Naive thymus-derived CD8-positive, alpha-beta T cell (primary cell): ENCODE measurements at regions not wholly inside any gene's neighbourhood (a gene's known extent, or its start where the extent isn't known, plus 50 kb on each side); places are given as distances from the start of the nearest gene placed in this dataset.

Source experiments
- ATAC-seq, 2 donors: fragments of 150-1000 bp; cut with Tn5 transposase in 1 of 2; sonication (Bioruptor Pico), chemical (Tn5 transposase) in 1 of 2; 1 replicate in 1 of 2; 2 replicates in 1 of 2; pipeline ENCODE4 v1.10.0; 2021; ENCODE audit warnings: mild to moderate bottlenecking in 2 of 2, moderate library complexity in 2 of 2
- POLR2A ChIA-PET: fragments of 350-600 bp; sonication (Branson Sonifier 250); formaldehyde crosslinking; loops from one replicate; lab custom pipeline; 2021; ENCODE audit warnings: antibody characterized with exemption; lab: Charles Lee
- DNase-seq, 10 donors: peaks; one replicate each; pipeline versions ENCODE4 v3.0.0 to v3.0.0-alpha.2; 2020 to 2022
- H3K27ac Mint-ChIP-seq, 10 donors: one replicate each; pipeline ENCODE4 v1.8.0; 2020 to 2022; ENCODE audit warnings: mild to moderate bottlenecking in 10 of 10, mixed read lengths in 10 of 10, moderate library complexity in 4 of 10, inconsistent platforms in 1 of 10
- H3K27me3 Mint-ChIP-seq, 5 donors: one replicate each; pipeline ENCODE4 v1.8.0; 2021 to 2022; ENCODE audit warnings: mixed read lengths in 5 of 5
- H3K36me3 Mint-ChIP-seq, 3 donors: one replicate each; pipeline ENCODE4 v1.8.0; 2020 to 2022; ENCODE audit warnings: mixed read lengths in 3 of 3, mild to moderate bottlenecking in 2 of 3, inconsistent platforms in 1 of 3
- H3K4me1 Mint-ChIP-seq, 4 donors: one replicate each; pipeline ENCODE4 v1.8.0; 2021 to 2022; ENCODE audit warnings: mixed read lengths in 4 of 4
- H3K4me3 Mint-ChIP-seq, 10 donors: one replicate each; pipeline ENCODE4 v1.8.0; 2020 to 2022; ENCODE audit warnings: mild to moderate bottlenecking in 10 of 10, mixed read lengths in 10 of 10, moderate library complexity in 6 of 10, inconsistent platforms in 1 of 10
- H3K9me3 Mint-ChIP-seq, 9 donors: one replicate each; pipeline ENCODE4 v1.8.0; 2020 to 2022; ENCODE audit warnings: mixed read lengths in 9 of 9, mild to moderate bottlenecking in 3 of 9, inconsistent platforms in 1 of 9, moderate library complexity in 1 of 9

DNA sequence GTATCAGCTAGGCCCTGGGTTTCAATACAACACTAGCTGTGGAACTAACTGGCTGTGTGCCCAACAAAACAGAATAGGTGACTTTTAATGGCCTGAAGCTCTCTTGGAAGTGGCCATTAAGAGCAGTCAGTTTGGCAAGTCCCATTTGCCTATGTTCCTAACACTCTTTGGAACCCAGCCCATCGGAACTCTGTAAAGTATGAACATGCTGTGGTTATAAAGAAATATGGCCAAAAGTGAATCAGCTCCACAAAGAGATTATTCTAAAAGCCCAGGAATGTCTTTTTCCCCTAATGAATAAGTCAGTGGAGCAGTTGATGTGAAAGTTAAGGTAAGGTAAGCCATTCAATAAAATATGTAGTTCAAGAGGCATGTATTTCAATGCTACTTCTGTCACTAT, 223.7 kb upstream of the ADAMTS5 start:
- H3K9me3 Mint-ChIP-seq = peaks cover 0 to 9% (median 3%) of the 10 kb centered on the region in 9 donors
- no peaks in the 10 kb centered on the region for H3K27me3 Mint-ChIP-seq
- H3K4me3 Mint-ChIP-seq = no peak overlapping the region
- H3K36me3 Mint-ChIP-seq = peaks cover 0 to 4% (median 0%) of the 10 kb centered on the region in 3 donors
- no peaks in the 10 kb centered on the region for H3K4me1 Mint-ChIP-seq
- H3K27ac Mint-ChIP-seq = no peak overlapping the region
- no peak for DNase-seq
- ATAC-seq = no peak
- POLR2A ChIA-PET = no interaction called here

DNA sequence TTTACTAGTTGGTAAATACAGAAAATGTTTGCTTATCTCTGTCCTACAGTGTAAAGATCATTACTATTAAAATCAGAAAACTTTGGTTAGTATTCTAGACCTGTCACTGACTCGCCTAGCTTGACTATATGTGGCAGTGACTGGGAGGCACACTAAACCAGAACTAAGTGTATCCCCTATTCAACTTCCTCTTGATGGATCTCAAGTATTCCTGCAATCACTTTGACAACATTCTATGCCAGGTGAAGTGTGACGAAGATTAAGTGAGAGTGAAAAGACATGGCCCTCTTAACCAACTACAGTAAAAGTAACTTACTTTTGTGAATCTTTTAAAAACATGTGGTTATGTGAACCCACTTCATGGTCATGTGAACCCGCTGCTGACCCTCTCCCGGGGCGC, 223.0 kb upstream of the ADAMTS5 start:
- Mint-ChIP-seq H3K27ac (no peak overlapping the region), H3K27me3 (no peaks in the 10 kb centered on the region), H3K4me3 (no peak overlapping the region), H3K4me1 (no peaks in the 10 kb centered on the region), H3K9me3 (peaks cover 0 to 9% (median 3%) of the 10 kb centered on the region in 9 donors), H3K36me3 (peaks cover 0 to 4% (median 0%) of the 10 kb centered on the region in 3 donors)
- DNase-seq (no peak), ATAC-seq (no peak)
- POLR2A ChIA-PET = no interaction called here

DNA sequence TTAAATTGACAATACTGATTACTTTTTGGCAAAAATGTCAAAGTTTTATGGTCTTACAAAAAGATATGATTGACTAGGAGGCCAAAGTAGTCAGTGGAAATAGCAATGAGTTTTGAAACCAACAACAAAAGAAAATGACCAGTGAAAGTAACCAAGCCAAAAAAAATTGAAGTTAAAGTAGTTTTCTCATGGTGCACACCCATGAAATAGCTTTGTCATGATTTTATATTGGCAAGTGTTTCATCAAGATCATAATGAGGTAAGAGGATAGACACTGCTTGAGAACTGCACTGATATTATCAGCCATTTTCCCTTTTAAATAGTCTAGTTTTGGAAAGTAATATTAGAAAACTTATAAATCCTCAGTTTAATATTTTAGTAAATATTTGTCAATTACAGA, 206.2 kb upstream of the ADAMTS5 start:
- H3K4me3 Mint-ChIP-seq = no peak overlapping the region
- H3K9me3 Mint-ChIP-seq = peaks cover 0 to 14% (median 2%) of the 10 kb centered on the region in 9 donors
- ATAC-seq = no peak
- POLR2A ChIA-PET = interaction anchor here (0.7 kb wide), 1 partner anchor 1337 kb away, joined by 5 read pairs; no protein-coding TSS in a partner anchor
- no peaks in the 10 kb centered on the region for H3K27me3 Mint-ChIP-seq
- no peak overlapping the region for H3K27ac Mint-ChIP-seq
- no peaks in the 10 kb centered on the region for H3K36me3 Mint-ChIP-seq
- no peaks in the 10 kb centered on the region for H3K4me1 Mint-ChIP-seq
- no peak for DNase-seq

DNA sequence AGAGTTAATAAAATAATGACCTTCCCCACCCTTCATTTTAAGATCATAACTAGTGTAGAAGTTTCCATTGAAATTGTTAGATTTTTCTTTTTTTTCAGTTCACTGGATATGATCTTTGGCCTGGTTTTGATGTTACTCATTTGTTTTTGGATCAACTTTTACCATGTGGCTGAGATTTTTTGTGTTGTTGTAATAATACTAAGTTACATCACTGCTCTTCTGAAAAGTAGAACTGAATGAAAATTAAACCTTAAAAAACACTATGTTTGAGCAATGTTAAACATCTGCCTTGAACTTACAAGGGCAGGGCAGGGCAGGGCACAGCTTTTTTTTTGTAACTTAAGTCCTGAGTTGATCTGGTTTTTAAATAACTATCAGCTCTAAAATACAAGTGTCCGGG, 204.8 kb upstream of the ADAMTS5 start:
- no peaks in the 10 kb centered on the region for H3K4me1 Mint-ChIP-seq
- no peak overlapping the region for H3K27ac Mint-ChIP-seq
- peaks cover 0 to 14% (median 2%) of the 10 kb centered on the region in 9 donors for H3K9me3 Mint-ChIP-seq
- no peaks in the 10 kb centered on the region for H3K27me3 Mint-ChIP-seq
- POLR2A ChIA-PET = no interaction called here
- DNase-seq = no peak
- ATAC-seq = no peak
- H3K4me3 Mint-ChIP-seq = no peak overlapping the region
- no peaks in the 10 kb centered on the region for H3K36me3 Mint-ChIP-seq

DNA sequence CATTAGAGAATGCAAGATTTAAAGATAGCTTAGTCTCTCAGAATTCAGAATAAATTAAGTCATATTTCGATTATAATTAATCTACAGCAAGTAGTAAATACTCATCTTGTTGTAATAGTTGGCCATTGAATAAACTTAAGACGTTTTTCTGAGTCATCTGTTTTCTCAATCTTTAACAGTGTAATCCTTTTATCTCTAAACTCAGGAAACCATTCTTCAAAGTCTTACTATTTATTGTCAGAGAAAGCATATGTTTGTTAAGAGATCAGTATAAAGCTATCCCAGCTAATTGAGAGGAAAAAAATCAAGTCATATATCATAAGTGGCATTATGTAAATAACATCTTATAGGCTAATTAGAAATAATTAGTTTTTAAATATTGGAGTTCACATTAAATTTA, 201.2 kb upstream of the ADAMTS5 start:
- Mint-ChIP-seq H3K36me3 (no peaks in the 10 kb centered on the region), H3K4me1 (no peaks in the 10 kb centered on the region), H3K27me3 (no peaks in the 10 kb centered on the region), H3K27ac (no peak overlapping the region), H3K4me3 (no peak overlapping the region), H3K9me3 (peaks cover 2 to 14% (median 7%) of the 10 kb centered on the region in 9 donors)
- POLR2A ChIA-PET = no interaction called here
- ATAC-seq = no peak
- no peak for DNase-seq

DNA sequence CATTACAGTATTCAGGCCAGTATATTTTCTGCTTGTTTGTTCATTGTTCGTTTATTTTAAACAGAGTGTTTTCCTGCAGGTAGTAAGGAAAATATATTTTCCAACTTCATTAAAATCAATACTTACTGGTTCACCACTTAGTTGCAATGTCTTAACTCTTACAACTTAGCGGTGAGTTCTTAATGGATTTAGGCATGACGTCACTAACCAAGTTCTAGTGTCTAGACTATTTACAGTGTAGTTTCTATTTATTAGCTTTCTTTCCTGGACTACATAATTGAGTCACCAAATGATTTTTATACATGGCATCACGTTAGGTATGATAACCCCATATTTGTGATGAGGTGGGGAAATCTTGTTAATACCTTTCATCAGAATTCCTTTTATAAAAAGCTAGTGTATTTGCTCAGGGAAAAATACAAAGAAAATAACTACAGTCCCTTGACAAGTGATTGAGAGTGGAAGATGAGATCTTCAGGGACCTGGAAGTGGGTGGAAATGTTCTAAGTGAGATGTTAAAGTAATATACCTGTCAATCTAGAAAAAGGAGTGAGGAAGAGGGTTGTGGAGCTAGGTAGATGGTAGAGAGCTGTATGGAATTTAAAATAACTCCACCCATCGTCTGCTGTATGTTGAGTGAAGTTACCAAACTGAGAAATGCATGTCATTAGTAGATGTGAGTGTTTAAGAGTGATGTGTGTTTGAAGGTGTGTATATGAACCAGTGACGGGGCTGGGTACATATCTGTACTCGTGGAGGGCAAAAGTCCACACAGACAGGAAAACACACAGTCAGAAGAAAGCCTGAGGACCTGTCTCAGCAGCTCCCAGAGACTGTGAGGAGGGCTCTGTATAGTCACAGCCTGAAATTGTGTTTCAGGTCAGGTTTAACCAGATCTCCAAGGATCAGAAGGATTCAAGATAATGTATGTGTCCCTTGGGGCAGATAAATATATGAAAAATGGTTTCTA, 197.6 kb upstream of the ADAMTS5 start:
- H3K27me3 Mint-ChIP-seq = no peaks in the 10 kb centered on the region
- H3K36me3 Mint-ChIP-seq = no peaks in the 10 kb centered on the region
- no peak for DNase-seq
- ATAC-seq = no peak
- peak overlapping the region in 1 of 10 donors; percentile 5 for H3K27ac Mint-ChIP-seq
- POLR2A ChIA-PET = no interaction called here
- peaks cover 0 to 12% (median 4%) of the 10 kb centered on the region in 9 donors for H3K9me3 Mint-ChIP-seq
- H3K4me1 Mint-ChIP-seq = no peaks in the 10 kb centered on the region
- no peak overlapping the region for H3K4me3 Mint-ChIP-seq

DNA sequence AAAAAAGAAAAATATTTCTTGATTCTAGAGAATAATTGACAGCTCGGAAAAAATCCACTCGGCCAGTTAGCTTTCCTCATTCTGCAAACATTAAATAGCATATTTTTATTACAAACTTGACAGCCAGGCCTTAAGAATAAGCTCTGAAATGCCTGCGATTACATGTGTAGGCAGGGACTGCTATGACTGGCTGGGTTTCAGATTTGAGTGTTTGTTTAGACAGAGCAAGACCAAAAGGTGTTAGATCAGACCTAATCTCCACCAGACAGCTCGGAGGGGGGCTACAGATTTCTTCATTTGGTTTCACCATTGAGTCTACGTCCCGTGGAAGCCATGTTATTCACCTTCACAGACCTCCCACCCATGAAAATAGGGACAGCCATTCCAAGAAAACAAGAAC, 192.1 kb upstream of the ADAMTS5 start:
- POLR2A ChIA-PET = no interaction called here
- H3K4me3 Mint-ChIP-seq = no peak overlapping the region
- no peaks in the 10 kb centered on the region for H3K4me1 Mint-ChIP-seq
- H3K36me3 Mint-ChIP-seq = no peaks in the 10 kb centered on the region
- H3K9me3 Mint-ChIP-seq = peaks cover 0 to 10% (median 5%) of the 10 kb centered on the region in 9 donors
- no peaks in the 10 kb centered on the region for H3K27me3 Mint-ChIP-seq
- no peak for DNase-seq
- no peak for ATAC-seq
- no peak overlapping the region for H3K27ac Mint-ChIP-seq

DNA sequence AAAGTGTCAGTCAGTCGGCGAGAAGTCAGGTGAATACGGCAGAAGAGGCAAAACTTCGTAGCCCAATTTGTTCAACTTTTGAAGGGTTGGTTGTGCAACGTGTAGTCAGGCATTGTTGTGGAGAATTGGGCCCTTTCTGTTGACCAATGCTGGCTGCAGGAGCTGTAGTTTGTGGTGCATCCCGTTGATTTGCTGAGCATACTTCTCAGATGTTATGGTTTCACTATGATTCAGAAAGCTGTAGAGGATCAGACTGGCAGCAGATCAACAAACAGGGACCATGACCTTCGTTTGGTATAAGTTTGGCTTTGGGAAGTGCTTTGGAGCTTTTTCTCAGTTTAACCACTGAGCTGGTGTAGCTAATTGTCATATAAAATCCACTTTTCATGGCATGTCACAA, 190.2 kb upstream of the ADAMTS5 start:
- ATAC-seq (no peak), DNase-seq (no peak)
- no peak overlapping the region for H3K4me3 Mint-ChIP-seq
- no peak overlapping the region for H3K27ac Mint-ChIP-seq
- H3K9me3 Mint-ChIP-seq = peaks cover 0 to 10% (median 4%) of the 10 kb centered on the region in 9 donors
- POLR2A ChIA-PET = no interaction called here
- no peaks in the 10 kb centered on the region for H3K36me3 Mint-ChIP-seq
- peaks cover 0 to 3% (median 0%) of the 10 kb centered on the region in 5 donors for H3K27me3 Mint-ChIP-seq
- H3K4me1 Mint-ChIP-seq = no peaks in the 10 kb centered on the region

DNA sequence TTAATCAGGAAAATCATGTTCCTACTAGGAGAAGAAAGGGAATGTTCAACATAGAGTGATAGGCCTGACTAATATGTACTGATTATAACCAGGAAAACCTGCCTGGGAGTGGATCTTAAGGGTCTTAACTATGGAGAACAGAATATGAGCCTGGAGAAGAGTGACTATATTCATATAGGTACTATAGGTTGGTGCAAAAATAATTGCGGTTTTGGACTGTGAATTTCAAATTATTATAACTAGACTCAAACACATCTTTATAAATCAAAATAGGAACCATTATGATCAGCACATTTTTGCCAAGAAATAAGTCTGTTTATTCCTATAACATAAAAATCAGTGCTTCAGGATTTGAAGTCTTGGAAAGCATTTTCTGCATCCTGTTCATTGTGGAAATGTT, 189.8 kb upstream of the ADAMTS5 start:
- Mint-ChIP-seq H3K9me3 (peaks cover 0 to 12% (median 4%) of the 10 kb centered on the region in 9 donors), H3K4me3 (no peak overlapping the region), H3K36me3 (no peaks in the 10 kb centered on the region), H3K27ac (no peak overlapping the region), H3K27me3 (peaks cover 0 to 5% (median 0%) of the 10 kb centered on the region in 5 donors), H3K4me1 (no peaks in the 10 kb centered on the region)
- POLR2A ChIA-PET = no interaction called here
- no peak for DNase-seq
- no peak for ATAC-seq

DNA sequence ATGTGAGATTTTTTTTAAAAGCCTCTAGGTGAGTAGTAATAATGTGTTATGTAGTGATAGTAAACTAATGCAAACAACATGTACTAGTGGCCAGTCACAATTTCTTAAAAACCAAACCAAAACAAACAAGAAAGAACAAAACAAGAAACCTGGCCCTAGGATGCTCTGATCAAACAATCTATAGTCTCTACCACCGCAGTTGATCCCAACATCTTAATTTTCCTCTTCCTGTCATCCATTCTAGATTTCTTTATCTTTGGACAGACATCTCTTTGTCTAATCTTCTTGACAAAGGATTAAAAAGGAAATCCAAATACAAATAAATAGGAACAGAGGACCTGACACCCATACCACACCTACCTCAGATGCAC, 188.2 kb upstream of the ADAMTS5 start:
- DNase-seq = no peak
- H3K27ac Mint-ChIP-seq = no peak overlapping the region
- POLR2A ChIA-PET = no interaction called here
- no peaks in the 10 kb centered on the region for H3K36me3 Mint-ChIP-seq
- peaks cover 0 to 8% (median 0%) of the 10 kb centered on the region in 5 donors for H3K27me3 Mint-ChIP-seq
- no peaks in the 10 kb centered on the region for H3K4me1 Mint-ChIP-seq
- no peak for ATAC-seq
- H3K9me3 Mint-ChIP-seq = peaks cover 0 to 22% (median 4%) of the 10 kb centered on the region in 9 donors
- no peak overlapping the region for H3K4me3 Mint-ChIP-seq

DNA sequence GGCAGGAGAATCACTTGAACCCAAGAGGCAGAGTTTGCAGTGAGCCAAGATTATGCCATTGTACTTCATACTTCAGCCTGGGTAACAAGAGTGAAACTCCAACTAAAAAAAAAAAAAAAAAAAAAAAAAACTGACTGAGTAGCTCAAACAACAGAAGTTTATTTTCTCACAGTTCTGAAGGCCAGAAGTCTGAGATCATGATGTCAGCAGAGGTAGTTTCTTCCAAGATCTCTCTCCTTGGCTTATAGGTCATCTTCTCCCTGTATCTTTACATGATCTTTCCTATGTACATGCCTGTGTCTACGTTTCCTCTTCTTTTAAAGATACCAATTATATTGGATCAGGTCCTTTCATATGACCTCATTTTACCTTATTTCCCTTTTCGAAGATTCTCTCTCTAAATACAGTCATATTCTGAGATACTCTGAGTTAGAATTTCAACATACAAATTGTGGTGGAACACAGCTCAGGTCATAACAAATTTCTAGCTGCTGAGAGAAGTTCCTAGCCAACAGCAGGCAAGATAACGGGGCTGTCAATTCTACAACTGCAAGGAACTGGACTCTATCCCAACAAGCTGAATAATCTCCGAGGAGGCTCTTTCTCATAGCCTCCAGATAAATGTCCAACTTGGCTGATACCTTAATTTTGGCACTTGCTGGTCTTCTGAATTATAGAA, 187.7 kb upstream of the ADAMTS5 start:
- peaks cover 0 to 26% (median 7%) of the 10 kb centered on the region in 9 donors for H3K9me3 Mint-ChIP-seq
- no peaks in the 10 kb centered on the region for H3K4me1 Mint-ChIP-seq
- ATAC-seq (no peak), DNase-seq (no peak)
- H3K27ac Mint-ChIP-seq = no peak overlapping the region
- peaks cover 0 to 8% (median 0%) of the 10 kb centered on the region in 5 donors for H3K27me3 Mint-ChIP-seq
- POLR2A ChIA-PET = no interaction called here
- H3K36me3 Mint-ChIP-seq = no peaks in the 10 kb centered on the region
- H3K4me3 Mint-ChIP-seq = no peak overlapping the region

DNA sequence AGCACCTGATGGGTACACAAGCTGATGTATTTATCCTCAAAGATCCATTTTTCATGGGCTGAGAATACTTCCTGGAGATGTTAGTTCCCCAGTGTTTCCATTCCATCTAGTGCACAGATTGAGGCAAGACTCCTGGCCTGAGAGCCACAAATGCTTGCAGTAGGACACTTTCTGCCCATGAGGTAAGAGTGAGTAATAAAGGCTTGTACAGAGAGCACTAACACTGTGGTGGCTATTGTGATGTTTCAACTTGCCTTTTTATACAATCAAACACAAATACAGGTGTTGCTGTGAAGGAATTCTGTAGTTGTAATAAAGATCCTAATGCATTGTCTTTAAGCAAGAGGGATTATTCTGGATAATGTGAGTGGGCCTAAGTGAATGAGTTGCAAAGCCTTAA, 186.1 kb upstream of the ADAMTS5 start:
- Mint-ChIP-seq H3K36me3 (no peaks in the 10 kb centered on the region), H3K9me3 (peaks cover 0 to 31% (median 10%) of the 10 kb centered on the region in 9 donors), H3K27me3 (peaks cover 0 to 8% (median 0%) of the 10 kb centered on the region in 5 donors), H3K4me3 (no peak overlapping the region), H3K27ac (no peak overlapping the region), H3K4me1 (no peaks in the 10 kb centered on the region)
- DNase-seq = no peak
- no peak for ATAC-seq
- POLR2A ChIA-PET = no interaction called here

DNA sequence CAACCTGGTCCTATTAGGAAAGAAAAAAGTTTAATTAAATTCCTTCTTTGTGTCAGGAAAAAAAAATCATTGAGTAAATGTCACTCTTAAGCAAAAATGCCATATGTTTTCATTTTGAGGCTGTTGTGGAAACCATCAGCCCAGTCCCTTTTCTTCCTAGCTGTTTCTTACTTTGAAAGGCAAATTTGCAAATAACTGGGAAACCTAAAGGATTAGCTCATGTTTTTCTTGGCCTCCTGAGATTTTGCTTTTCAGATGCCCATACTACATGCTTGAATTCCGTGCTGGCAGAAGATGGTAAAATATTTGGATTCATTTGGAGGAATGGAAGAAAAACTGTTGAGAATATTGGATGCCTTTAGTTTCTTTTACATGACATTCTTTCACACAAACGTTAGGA, 182.1 kb upstream of the ADAMTS5 start:
- Mint-ChIP-seq H3K9me3 (peaks cover 0 to 28% (median 9%) of the 10 kb centered on the region in 9 donors), H3K4me1 (no peaks in the 10 kb centered on the region), H3K27me3 (peaks cover 0 to 8% (median 0%) of the 10 kb centered on the region in 5 donors), H3K4me3 (no peak overlapping the region), H3K36me3 (no peaks in the 10 kb centered on the region), H3K27ac (no peak overlapping the region)
- ATAC-seq (no peak), DNase-seq (no peak)
- POLR2A ChIA-PET = no interaction called here
